IMR-90 (cell line): ENCODE measurements at regions not wholly inside any gene's neighbourhood (a gene's known extent, or its start where the extent isn't known, plus 50 kb on each side); places are given as distances from the start of the nearest gene placed in this dataset.

Experiments used
- ATAC-seq: fragments of 200-7000 bp; cut with Tn5 transposase; 2 replicates; pipeline ENCODE4 v1.9.1; 2020; ENCODE audit warnings: low read depth, mild to moderate bottlenecking, moderate library complexity
- BruUV-seq: library from RNA; stranded (reverse); fragments of 400-500 nt; replicated peaks from 2 replicates; lab custom pipeline; 2021; lab: Mats Ljungman, UMichigan
- CTCF ChIA-PET: fragments of 300-600 bp; formaldehyde crosslinking; extraction: SDS; loops from one replicate; lab custom pipeline; 2021; ENCODE audit warnings: antibody characterized with exemption; lab: Yijun Ruan, JAX
- POLR2A ChIA-PET: fragments of 300-600 bp; sonication (Branson Sonifier 250); formaldehyde crosslinking; loops from one replicate; lab custom pipeline; 2022; ENCODE audit warnings: antibody characterized with exemption; ENCODE audit not compliant: unreplicated experiment; lab: Charles Lee
- DNase-seq: peaks from one replicate; pipeline ENCODE4 v3.0.0; 2013
- H2AFZ ChIP-seq: replicated peaks from 2 replicates; pipeline ENCODE3; 2013; ENCODE audit warnings: low read length, mild to moderate bottlenecking; ENCODE audit not compliant: poor library complexity
- H2AK5ac ChIP-seq: 2 replicates; pipeline ENCODE4 v1.6.1; 2013; ENCODE audit warnings: low read depth, low read length, inconsistent platforms
- H2AK9ac ChIP-seq: replicated peaks from 2 replicates; pipeline ENCODE3; 2013; ENCODE audit warnings: mild to moderate bottlenecking, low read depth, low read length, moderate library complexity; ENCODE audit not compliant: poor library complexity
- H2BK120ac ChIP-seq: 2 replicates; pipeline ENCODE4 v1.6.1; 2013; ENCODE audit warnings: low read depth, low read length, inconsistent platforms
- H2BK15ac ChIP-seq: 3 replicates; pipeline ENCODE4 v1.6.1; 2013; ENCODE audit warnings: low read depth, low read length, inconsistent platforms
- H2BK20ac ChIP-seq: 2 replicates; pipeline ENCODE4 v1.6.1; 2013; ENCODE audit warnings: low read depth, mild to moderate bottlenecking, inconsistent platforms, low read length, moderate library complexity
- H2BK5ac ChIP-seq: 2 replicates; pipeline ENCODE4 v1.6.1; 2013; ENCODE audit warnings: mild to moderate bottlenecking, low read depth, low read length, inconsistent platforms; ENCODE audit not compliant: poor library complexity, severe bottlenecking
- H3K14ac ChIP-seq: replicated peaks from 2 replicates; pipeline ENCODE4 v1.6.1; 2013; ENCODE audit warnings: low read depth, low read length, inconsistent platforms
- H3K18ac ChIP-seq: 2 replicates; pipeline ENCODE4 v1.6.1; 2013; ENCODE audit warnings: low read depth, low read length, control low read depth
- H3K23ac ChIP-seq: 2 replicates; pipeline ENCODE4 v1.6.1; 2013; ENCODE audit warnings: low read depth, low read length, inconsistent platforms
- H3K27ac ChIP-seq: 2 replicates; pipeline ENCODE4 v1.5.1; 2013; ENCODE audit warnings: mild to moderate bottlenecking, control low read depth, low read length; ENCODE audit not compliant: insufficient read depth
- H3K27me3 ChIP-seq: 2 replicates; pipeline ENCODE4 v1.6.1; 2013; ENCODE audit warnings: low read length; ENCODE audit not compliant: control insufficient read depth, insufficient read depth
- H3K36me3 ChIP-seq: 2 replicates; pipeline ENCODE4 v1.6.1; 2013; ENCODE audit warnings: low read length, mixed read lengths; ENCODE audit not compliant: control insufficient read depth, insufficient read depth
- H3K4ac ChIP-seq: 2 replicates; pipeline ENCODE4 v1.6.1; 2013; ENCODE audit warnings: low read depth, low read length, inconsistent platforms
- H3K4me1 ChIP-seq: 2 replicates; pipeline ENCODE4 v1.6.1; 2013; ENCODE audit warnings: low read length, mixed read lengths; ENCODE audit not compliant: control insufficient read depth, insufficient read depth
- H3K4me2 ChIP-seq: 2 replicates; pipeline ENCODE4 v1.6.1; 2013; ENCODE audit warnings: low read depth, mild to moderate bottlenecking, control low read depth, low read length, moderate library complexity
- H3K4me3 ChIP-seq: 2 replicates; pipeline ENCODE4 v1.5.1; 2013; ENCODE audit warnings: low read depth, mild to moderate bottlenecking, control low read depth, low read length, moderate library complexity; ENCODE audit not compliant: insufficient read depth
- H3K56ac ChIP-seq: 2 replicates; pipeline ENCODE4 v1.6.1; 2013; ENCODE audit warnings: low read length, inconsistent platforms; ENCODE audit not compliant: insufficient read depth; ENCODE audit errors: extremely low read depth
- H3K79me1 ChIP-seq, 2 experiments: 2 replicates each; pipeline ENCODE4 v1.6.1; 2013; ENCODE audit warnings: low read length in 2 of 2, inconsistent platforms in 1 of 2, low read depth in 1 of 2
- H3K9ac ChIP-seq: 2 replicates; pipeline ENCODE4 v1.6.1; 2013; ENCODE audit warnings: low read depth, low read length, control low read depth
- H3K9me1 ChIP-seq: 2 replicates; pipeline ENCODE4 v1.6.1; 2013; ENCODE audit warnings: low read length, inconsistent platforms; ENCODE audit not compliant: insufficient read depth
- H3K9me3 ChIP-seq: 2 replicates; pipeline ENCODE4 v1.6.1; 2013; ENCODE audit warnings: low read length; ENCODE audit not compliant: control insufficient read depth, insufficient read depth
- H4K20me1 ChIP-seq: 2 replicates; pipeline ENCODE4 v1.6.1; 2013; ENCODE audit warnings: low read length, inconsistent platforms; ENCODE audit not compliant: insufficient read depth
- H4K5ac ChIP-seq: 2 replicates; pipeline ENCODE4 v1.6.1; 2013; ENCODE audit warnings: mild to moderate bottlenecking, low read depth, low read length, control low read depth
- H4K8ac ChIP-seq, 2 experiments: 2 replicates each; pipeline ENCODE4 v1.6.1; 2013; ENCODE audit warnings: low read depth in 2 of 2, low read length in 2 of 2, control low read depth in 1 of 2, inconsistent platforms in 1 of 2
- H4K91ac ChIP-seq: 2 replicates; pipeline ENCODE4 v1.6.1; 2013; ENCODE audit warnings: low read depth, low read length, inconsistent platforms; ENCODE audit not compliant: insufficient read depth
- BHLHE40 ChIP-seq: fragments of 150-350 bp; IDR thresholded peaks from 2 replicates; pipeline ENCODE4 v1.6.1; 2016; ENCODE audit warnings: mild to moderate bottlenecking, low read depth, low read length
- CEBPB ChIP-seq: IDR thresholded peaks from 2 replicates; pipeline ENCODE4 v1.6.1; 2012; ENCODE audit warnings: low read depth, low read length, improper control_type of control experiment
- CHD1 ChIP-seq: IDR thresholded peaks from 2 replicates; pipeline ENCODE4 v1.6.1; 2012; ENCODE audit warnings: low read depth, low read length, improper control_type of control experiment
- ELK1 ChIP-seq: fragments of 150-350 bp; IDR thresholded peaks from 2 replicates; pipeline ENCODE4 v1.6.1; 2016; ENCODE audit warnings: low read depth, mild to moderate bottlenecking, low read length, moderate library complexity, borderline replicate concordance
- FOS ChIP-seq: fragments of 150-350 bp; IDR thresholded peaks from 2 replicates; pipeline ENCODE4 v1.6.1; 2016; ENCODE audit warnings: low read depth, low read length
- MAFK ChIP-seq: IDR thresholded peaks from 2 replicates; pipeline ENCODE4 v1.6.1; 2012; ENCODE audit warnings: low read depth, low read length, improper control_type of control experiment
- MAZ ChIP-seq: IDR thresholded peaks from 2 replicates; pipeline ENCODE4 v1.6.1; 2012; ENCODE audit warnings: low read depth, mild to moderate bottlenecking, low read length, improper control_type of control experiment, moderate library complexity, borderline replicate concordance
- MXI1 ChIP-seq: IDR thresholded peaks from 2 replicates; pipeline ENCODE4 v1.6.1; 2012; ENCODE audit warnings: low read depth, mild to moderate bottlenecking, low read length, moderate library complexity, borderline replicate concordance
- NFE2L2 ChIP-seq: fragments of 150-350 bp; IDR thresholded peaks from 2 replicates; pipeline ENCODE4 v1.6.1; 2016; ENCODE audit warnings: low read depth, mild to moderate bottlenecking, low read length
- POLR2A ChIP-seq: IDR thresholded peaks from 2 replicates; pipeline ENCODE4 v1.6.1; 2012; ENCODE audit warnings: mild to moderate bottlenecking, low read depth, low read length
- RAD21 ChIP-seq: IDR thresholded peaks from 2 replicates; pipeline ENCODE4 v1.6.1; 2012; ENCODE audit warnings: low read length, improper control_type of control experiment
- RCOR1 ChIP-seq: IDR thresholded peaks from 2 replicates; pipeline ENCODE4 v1.6.1; 2012; ENCODE audit warnings: mild to moderate bottlenecking, low read length, improper control_type of control experiment; ENCODE audit not compliant: insufficient replicate concordance
- RFX5 ChIP-seq: IDR thresholded peaks from 2 replicates; pipeline ENCODE4 v1.8.0; 2012; ENCODE audit warnings: low read depth, mild to moderate bottlenecking, low read length, moderate library complexity
- SMC3 ChIP-seq: fragments of 150-350 bp; IDR thresholded peaks from 2 replicates; pipeline ENCODE4 v1.6.1; 2016; ENCODE audit warnings: low read depth, mild to moderate bottlenecking, antibody characterized with exemption, low read length, moderate library complexity
- USF2 ChIP-seq: fragments of 150-350 bp; IDR thresholded peaks from 2 replicates; pipeline ENCODE4 v1.6.1; 2017; ENCODE audit warnings: mild to moderate bottlenecking, antibody characterized with exemption, low read length, low read depth
- WGBS, 2 experiments: methylation state at CpG; one replicate each; pipeline versions ENCODE4 v1.1.5 to v1.1.7; 2013; ENCODE audit warnings: missing lambda C conversion rate in 2 of 2; ENCODE audit not compliant: insufficient read length in 1 of 2; ENCODE audit errors: extremely low coverage in 2 of 2; 5-methylcytosine and 5-hydroxymethylcytosine counted together
- dilution Hi-C: fragments of 300-500 bp; cut with HindIII; formaldehyde crosslinking; loops from one replicate; pipeline ENCODE4 v1.14.3; 2018; ENCODE audit warnings: low sequenced_read_pairs; ENCODE audit not compliant: unreplicated experiment
- in situ Hi-C: fragments of 300-500 bp; cut with MboI; formaldehyde crosslinking; loops from 3 replicates; pipeline ENCODE4 v1.14.3; 2019; ENCODE audit warnings: low sequenced_read_pairs, inconsistent platforms, mixed read lengths
- intact Hi-C: fragments of 100-400 bp; cut with micrococcal nuclease; formaldehyde crosslinking; loops from 2 replicates; pipeline ENCODE4 v1.10.0; 2022
- TF ChIP-seq, protein P1 (sequence below): conservative IDR thresholded peaks from 2 replicates; pipeline ENCODE4 v1.5.1; 2012; ENCODE audit warnings: mild to moderate bottlenecking, low read depth, low read length, improper control_type of control experiment

DNA sequence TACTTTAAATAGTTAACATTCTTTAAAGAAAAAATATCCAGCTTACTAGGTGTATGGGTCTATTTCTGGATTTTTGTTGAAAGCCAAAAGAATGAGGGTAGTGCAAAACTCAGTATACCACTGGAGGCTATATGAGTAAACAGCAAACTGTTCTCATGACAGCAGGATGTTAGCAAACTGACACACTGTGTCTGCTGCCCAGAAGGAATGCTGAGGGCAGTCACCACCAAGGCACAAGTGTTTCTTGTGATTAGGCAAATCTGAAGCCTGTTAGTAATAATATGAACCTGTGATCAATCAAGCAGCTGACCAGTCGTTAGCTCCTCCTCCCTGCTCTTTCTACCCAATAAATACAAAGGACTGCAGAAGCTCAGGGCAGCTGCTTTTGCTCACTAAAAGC lies 50.5 kb upstream of the SULT1C3 start:
- H3K23ac ChIP-seq = no peak overlapping the region
- no peak overlapping the region for H3K9ac ChIP-seq
- no peak overlapping the region for H2BK20ac ChIP-seq
- no peak overlapping the region for H3K4ac ChIP-seq
- H3K4me3 ChIP-seq = no peak overlapping the region
- H3K27ac ChIP-seq = no peak overlapping the region
- no peak overlapping the region for H2AK9ac ChIP-seq
- intact Hi-C loops (no loop called here), dilution Hi-C loops (no loop called here), in situ Hi-C loops (loop anchor here (25.0 kb wide), 1 partner anchor 1552 kb away; no protein-coding TSS in a partner anchor)
- no peak overlapping the region for H4K5ac ChIP-seq
- no CpG with 5 or more reads among the region's 1 CpG for WGBS, 2 experiments
- DNase-seq = no peak
- BruUV-seq = no TSS peak
- CTCF ChIA-PET = no interaction called here
- no peaks in the 10 kb centered on the region for H3K9me3 ChIP-seq
- POLR2A ChIA-PET = no interaction called here
- no peak overlapping the region for H2BK15ac ChIP-seq
- H3K27me3 ChIP-seq = peaks cover under 1% of the 10 kb centered on the region; the same call in 1 of the 2 replicates
- no peak for ATAC-seq
- H3K4me2 ChIP-seq = no peak overlapping the region
- H3K14ac ChIP-seq = no peak overlapping the region
- H4K91ac ChIP-seq = no peak overlapping the region
- H3K56ac ChIP-seq = no peak overlapping the region
- no peak overlapping the region for H4K8ac ChIP-seq
- TF ChIP-seq RCOR1 (no peak), RFX5 (no peak), RAD21 (no peak), ELK1 (no peak), USF2 (no peak), POLR2A (no peak), CHD1 (no peak), SMC3 (no peak), FOS (no peak), BHLHE40 (no peak), CEBPB (no peak), MAFK (no peak), MAZ (no peak), MXI1 (no peak), NFE2L2 (no peak)
- TF ChIP-seq, protein P1, sequence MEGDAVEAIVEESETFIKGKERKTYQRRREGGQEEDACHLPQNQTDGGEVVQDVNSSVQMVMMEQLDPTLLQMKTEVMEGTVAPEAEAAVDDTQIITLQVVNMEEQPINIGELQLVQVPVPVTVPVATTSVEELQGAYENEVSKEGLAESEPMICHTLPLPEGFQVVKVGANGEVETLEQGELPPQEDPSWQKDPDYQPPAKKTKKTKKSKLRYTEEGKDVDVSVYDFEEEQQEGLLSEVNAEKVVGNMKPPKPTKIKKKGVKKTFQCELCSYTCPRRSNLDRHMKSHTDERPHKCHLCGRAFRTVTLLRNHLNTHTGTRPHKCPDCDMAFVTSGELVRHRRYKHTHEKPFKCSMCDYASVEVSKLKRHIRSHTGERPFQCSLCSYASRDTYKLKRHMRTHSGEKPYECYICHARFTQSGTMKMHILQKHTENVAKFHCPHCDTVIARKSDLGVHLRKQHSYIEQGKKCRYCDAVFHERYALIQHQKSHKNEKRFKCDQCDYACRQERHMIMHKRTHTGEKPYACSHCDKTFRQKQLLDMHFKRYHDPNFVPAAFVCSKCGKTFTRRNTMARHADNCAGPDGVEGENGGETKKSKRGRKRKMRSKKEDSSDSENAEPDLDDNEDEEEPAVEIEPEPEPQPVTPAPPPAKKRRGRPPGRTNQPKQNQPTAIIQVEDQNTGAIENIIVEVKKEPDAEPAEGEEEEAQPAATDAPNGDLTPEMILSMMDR = no peak
- H3K36me3 ChIP-seq = no peaks in the 10 kb centered on the region
- no peak overlapping the region for H2AFZ ChIP-seq
- no peaks in the 10 kb centered on the region for H3K79me1 ChIP-seq
- no peaks in the 10 kb centered on the region for H4K20me1 ChIP-seq
- H2AK5ac ChIP-seq = no peak overlapping the region
- no peaks in the 10 kb centered on the region for H3K4me1 ChIP-seq
- no peaks in the 10 kb centered on the region for H3K9me1 ChIP-seq
- no peak overlapping the region for H2BK5ac ChIP-seq
- no peak overlapping the region for H3K18ac ChIP-seq
- no peak overlapping the region for H2BK120ac ChIP-seq
